H9 (cell line): ENCODE measurements at regions not wholly inside any gene's neighbourhood (a gene's known extent, or its start where the extent isn't known, plus 50 kb on each side); places are given as distances from the start of the nearest gene placed in this dataset.

Experiments
- DNase-seq: peaks from one replicate; pipeline ENCODE4 v3.0.0-alpha.2; 2017
- H2AFZ ChIP-seq: one replicate; pipeline ENCODE4 v1.6.1; 2013; ENCODE audit warnings: mild to moderate bottlenecking, low read length, control low read depth, moderate library complexity
- H2AK5ac ChIP-seq: 2 replicates; pipeline ENCODE4 v1.6.1; 2013; ENCODE audit warnings: low read length, control low read depth, mixed read lengths; ENCODE audit not compliant: insufficient read length
- H2BK120ac ChIP-seq: one replicate; pipeline ENCODE4 v1.6.1; 2013; ENCODE audit warnings: low read depth, mild to moderate bottlenecking, low read length, control low read depth, inconsistent platforms; ENCODE audit not compliant: poor library complexity, severe bottlenecking
- H2BK12ac ChIP-seq: 2 replicates; pipeline ENCODE4 v1.6.1; 2013; ENCODE audit warnings: low read length, control low read depth, mixed read lengths, low read depth; ENCODE audit not compliant: insufficient read length
- H2BK15ac ChIP-seq: 2 replicates; pipeline ENCODE4 v1.6.1; 2013; ENCODE audit warnings: low read depth, low read length, control low read depth
- H2BK20ac ChIP-seq: one replicate; pipeline ENCODE4 v1.6.1; 2013; ENCODE audit warnings: low read depth, mild to moderate bottlenecking, low read length, control low read depth, inconsistent platforms; ENCODE audit not compliant: poor library complexity, severe bottlenecking
- H2BK5ac ChIP-seq: 2 replicates; pipeline ENCODE4 v1.6.1; 2013; ENCODE audit warnings: low read length, control low read depth, mixed read lengths; ENCODE audit not compliant: insufficient read length
- H3K14ac ChIP-seq: 2 replicates; pipeline ENCODE4 v1.6.1; 2013; ENCODE audit warnings: low read length, control low read depth; ENCODE audit not compliant: insufficient read depth
- H3K18ac ChIP-seq: 2 replicates; pipeline ENCODE4 v1.6.1; 2013; ENCODE audit warnings: low read depth, mild to moderate bottlenecking, mixed read lengths, low read length, control low read depth; ENCODE audit not compliant: insufficient read length
- H3K23ac ChIP-seq: 2 replicates; pipeline ENCODE4 v1.6.1; 2013; ENCODE audit warnings: low read length, control low read depth, mixed read lengths, low read depth; ENCODE audit not compliant: insufficient read length
- H3K23me2 ChIP-seq: 2 replicates; pipeline ENCODE4 v1.6.1; 2013; ENCODE audit warnings: low read depth, mild to moderate bottlenecking, mixed read lengths, low read length, control low read depth; ENCODE audit not compliant: insufficient read length, poor library complexity, severe bottlenecking
- H3K27ac ChIP-seq: 2 replicates; pipeline ENCODE4 v1.5.1; 2013; ENCODE audit warnings: low read length, control low read depth, mixed read lengths, low read depth; ENCODE audit not compliant: insufficient read length
- H3K27me3 ChIP-seq: 2 replicates; pipeline ENCODE4 v1.6.1; 2013; ENCODE audit warnings: low read length, control low read depth, inconsistent platforms; ENCODE audit not compliant: insufficient read depth
- H3K4ac ChIP-seq: 2 replicates; pipeline ENCODE4 v1.6.1; 2013; ENCODE audit warnings: low read depth, mild to moderate bottlenecking, control low read depth, inconsistent platforms, low read length, moderate library complexity
- H3K4me1 ChIP-seq: 2 replicates; pipeline ENCODE4 v1.6.1; 2013; ENCODE audit warnings: low read length, control low read depth, inconsistent platforms; ENCODE audit not compliant: insufficient read depth
- H3K4me2 ChIP-seq: 2 replicates; pipeline ENCODE4 v1.6.1; 2013; ENCODE audit warnings: low read length, control low read depth, mixed read lengths; ENCODE audit not compliant: insufficient read length, insufficient read depth
- H3K56ac ChIP-seq: 2 replicates; pipeline ENCODE4 v1.6.1; 2013; ENCODE audit warnings: low read depth, mild to moderate bottlenecking, mixed read lengths, low read length, control low read depth; ENCODE audit not compliant: insufficient read length
- H3K79me1 ChIP-seq: 2 replicates; pipeline ENCODE4 v1.6.1; 2013; ENCODE audit warnings: low read depth, mild to moderate bottlenecking, moderate library complexity, low read length, control low read depth, inconsistent platforms; ENCODE audit not compliant: insufficient read depth, poor library complexity, severe bottlenecking
- H3K79me2 ChIP-seq: 2 replicates; pipeline ENCODE4 v1.6.1; 2013; ENCODE audit warnings: low read length, control low read depth, inconsistent platforms; ENCODE audit not compliant: insufficient read depth
- H3K9ac ChIP-seq: 2 replicates; pipeline ENCODE4 v1.6.1; 2013; ENCODE audit warnings: low read length, control low read depth, mixed read lengths; ENCODE audit not compliant: insufficient read length; ENCODE audit errors: extremely low read depth
- H3K9me3 ChIP-seq: one replicate; pipeline ENCODE4 v1.6.1; 2013; ENCODE audit warnings: low read depth, low read length, inconsistent platforms; ENCODE audit not compliant: control insufficient read depth
- H3T11ph ChIP-seq: one replicate; pipeline ENCODE4 v1.6.1; 2013; ENCODE audit warnings: mild to moderate bottlenecking, low read length, control low read depth, inconsistent platforms
- H4K20me1 ChIP-seq: one replicate; pipeline ENCODE4 v1.6.1; 2013; ENCODE audit not compliant: control insufficient read depth, insufficient read length, insufficient read depth
- H4K5ac ChIP-seq: 2 replicates; pipeline ENCODE4 v1.6.1; 2013; ENCODE audit warnings: low read depth, mild to moderate bottlenecking, mixed read lengths, low read length, control low read depth; ENCODE audit not compliant: insufficient read length
- H4K8ac ChIP-seq: replicated peaks from 2 replicates; pipeline ENCODE4 v1.6.1; 2013; ENCODE audit warnings: low read length, control low read depth, mixed read lengths, low read depth; ENCODE audit not compliant: insufficient read length
- H4K91ac ChIP-seq: 2 replicates; pipeline ENCODE4 v1.6.1; 2013; ENCODE audit warnings: low read depth, mild to moderate bottlenecking, moderate library complexity, mixed read lengths, low read length, control low read depth; ENCODE audit not compliant: insufficient read length
- H3K27ac Mint-ChIP-seq, 3 experiments: 2 replicates in 2 of 3; 3 replicates in 1 of 3; pipeline ENCODE4 v1.8.0; 2020 to 2021; ENCODE audit warnings: mixed read lengths in 3 of 3, mild to moderate bottlenecking in 1 of 3, moderate library complexity in 1 of 3
- H3K27me3 Mint-ChIP-seq: 2 replicates; pipeline ENCODE4 v1.8.0; 2021; ENCODE audit warnings: low read depth, mild to moderate bottlenecking, moderate library complexity, mixed read lengths
- H3K36me3 Mint-ChIP-seq, 3 experiments: 2 replicates in 2 of 3; 3 replicates in 1 of 3; pipeline ENCODE4 v1.8.0; 2020 to 2021; ENCODE audit warnings: low read depth in 3 of 3, mixed read lengths in 3 of 3; ENCODE audit not compliant: insufficient read depth in 1 of 3
- H3K4me1 Mint-ChIP-seq, 2 experiments: 2 replicates each; pipeline ENCODE4 v1.8.0; 2020; ENCODE audit warnings: mixed read lengths in 2 of 2
- H3K4me3 Mint-ChIP-seq, 2 experiments: 2 replicates in 1 of 2; 3 replicates in 1 of 2; pipeline ENCODE4 v1.8.0; 2020 to 2021; ENCODE audit warnings: mild to moderate bottlenecking in 2 of 2, mixed read lengths in 2 of 2, moderate library complexity in 1 of 2
- H3K9me3 Mint-ChIP-seq, 2 experiments: 2 replicates in 1 of 2; 3 replicates in 1 of 2; pipeline ENCODE4 v1.8.0; 2020; ENCODE audit warnings: mild to moderate bottlenecking in 2 of 2, mixed read lengths in 2 of 2, moderate library complexity in 1 of 2
- CTCF ChIP-seq: fragments of 200-600 bp; sonication (generic); conservative IDR thresholded peaks from 3 replicates; pipeline ENCODE4 v1.8.0; 2021; ENCODE audit warnings: antibody characterized with exemption, mild to moderate bottlenecking
- WGBS: extraction: QIAGEN DNeasy Blood & Tissue Kit; methylation state at CpG from one replicate; pipeline ENCODE4 v1.1.7; 2013; ENCODE audit warnings: missing lambda C conversion rate, low lambda C conversion rate, mixed read lengths; ENCODE audit not compliant: insufficient read length; ENCODE audit errors: extremely low coverage; 5-methylcytosine and 5-hydroxymethylcytosine counted together

- H4K8ac ChIP-seq, result no peak overlapping the region
- no peak overlapping the region for H3K4me3 Mint-ChIP-seq
- no peak for DNase-seq
- no peak overlapping the region for H2BK120ac ChIP-seq
- peaks cover 5% of the 10 kb centered on the region in 2 experiments; a peak in 3 of 4 replicates for H3K4me1 Mint-ChIP-seq
- H3K27ac ChIP-seq, result no peak overlapping the region
- no peak overlapping the region for H2BK12ac ChIP-seq
- H3K18ac ChIP-seq, result no peak overlapping the region
- H2BK5ac ChIP-seq, result no peak overlapping the region
- H3K56ac ChIP-seq, result no peak overlapping the region
- H3K14ac ChIP-seq, result no peak overlapping the region
- no peaks in the 10 kb centered on the region for H4K20me1 ChIP-seq
- no peak overlapping the region for H4K91ac ChIP-seq
- H3K23ac ChIP-seq, result no peak overlapping the region
- H3K23me2 ChIP-seq, result no peaks in the 10 kb centered on the region
- no CpG with 5 or more reads among the region's 2 CpGs for WGBS
- no peak overlapping the region for H4K5ac ChIP-seq
- H2BK15ac ChIP-seq, result no peak overlapping the region
- H3K27ac Mint-ChIP-seq, result no peak overlapping the region
- peaks cover 0 to 9% (median 0%) of the 10 kb centered on the region in 3 experiments; a peak in 1 of 7 replicates for H3K36me3 Mint-ChIP-seq
- H3T11ph ChIP-seq, result no peak overlapping the region
- no peaks in the 10 kb centered on the region for H3K9me3 ChIP-seq
- H3K27me3 ChIP-seq, result no peaks in the 10 kb centered on the region
- no peak overlapping the region for H2AK5ac ChIP-seq
- no peak overlapping the region for H2BK20ac ChIP-seq
- no peaks in the 10 kb centered on the region for H3K4me1 ChIP-seq
- TF ChIP-seq CTCF, result peak; percentile 26; the same call in 1 of the 3 replicates
- no peak overlapping the region for H3K4ac ChIP-seq
- no peak overlapping the region for H3K9ac ChIP-seq
- H3K79me2 ChIP-seq, result no peaks in the 10 kb centered on the region
- peaks cover 0 to 3% of the 10 kb centered on the region in 2 experiments; a peak in 3 of 5 replicates for H3K9me3 Mint-ChIP-seq
- H3K27me3 Mint-ChIP-seq, result no peaks in the 10 kb centered on the region
- H3K79me1 ChIP-seq, result no peaks in the 10 kb centered on the region
- H2AFZ ChIP-seq, result no peak overlapping the region
- H3K4me2 ChIP-seq, result no peak overlapping the region
These were observed 338.1 kb downstream of the SEC16B start for GRCh38 chr1:177631770-177632169.
